HS-5 (cell line): ENCODE measurements at regions not wholly inside any gene's neighbourhood (a gene's known extent, or its start where the extent isn't known, plus 50 kb on each side); places are given as distances from the start of the nearest gene placed in this dataset.
"Not testable (repeated sequence)": the region's sequence is repeated elsewhere in the genome, so short reads cannot be mapped to it uniquely, and the experiment has no call there.

ENCODE experiments used
- DNase-seq: peaks from one replicate; pipeline ENCODE4 v3.0.0-alpha.2; 2012; ENCODE audit warnings: low read depth

DNA sequence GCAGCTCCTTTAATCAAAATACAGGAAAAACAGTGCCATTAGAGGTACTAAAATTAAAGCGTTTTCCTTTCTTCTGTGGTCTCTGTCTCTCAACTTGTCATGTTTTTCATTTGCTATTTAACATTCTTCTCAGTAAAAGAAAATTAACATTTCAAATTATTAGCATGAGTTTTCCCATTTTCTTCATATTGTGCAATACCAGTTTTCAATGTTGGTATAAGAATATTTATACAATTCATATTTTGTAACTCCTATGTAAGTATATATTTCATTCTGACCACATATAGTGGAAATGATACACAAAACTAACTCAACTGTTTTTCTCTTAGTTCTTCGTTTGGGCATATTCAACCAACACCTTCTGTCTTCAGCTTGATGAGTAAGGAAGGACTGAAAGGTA, 308.3 kb downstream of the HS3ST1 start:
- DNase-seq: no peak

DNA sequence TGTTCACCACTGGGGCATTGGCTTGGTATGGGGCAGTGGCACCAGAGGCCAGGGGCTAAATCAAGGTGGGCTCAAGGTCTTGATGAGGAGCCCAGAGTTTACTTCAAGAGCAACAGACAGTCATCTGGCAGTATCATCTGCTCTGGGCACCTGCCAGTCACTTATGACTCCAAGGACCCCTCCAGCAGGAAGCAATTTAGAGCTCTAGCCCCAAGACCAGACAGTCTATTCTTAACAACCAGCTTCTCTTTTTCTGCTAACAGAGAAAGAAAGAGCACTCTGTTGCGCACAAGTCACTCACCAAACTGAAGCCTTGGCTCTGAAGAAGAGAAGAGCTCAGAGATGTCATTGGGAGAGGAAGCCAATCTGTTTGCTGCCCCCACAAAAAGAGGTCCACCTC, 309.2 kb downstream of the HS3ST1 start:
- DNase-seq: no peak

DNA sequence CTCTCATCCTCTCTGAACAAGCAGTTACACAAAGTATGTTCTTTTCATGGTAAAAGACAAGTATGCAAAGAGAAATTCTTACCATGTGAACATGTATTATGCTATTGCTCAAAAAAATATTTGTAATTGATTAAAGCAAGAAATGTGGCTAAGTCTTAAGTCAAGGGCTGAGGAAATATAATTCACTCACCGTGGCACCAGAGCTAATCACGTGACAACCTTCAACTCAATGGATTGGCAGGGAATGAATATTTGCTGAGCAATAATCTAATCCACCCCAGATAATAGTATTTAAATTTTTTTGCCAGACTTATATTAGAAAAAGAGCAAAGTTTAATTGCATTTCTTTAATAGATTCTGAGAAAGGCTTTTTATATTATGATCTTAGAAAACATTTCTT, 310.2 kb downstream of the HS3ST1 start:
- no peak for DNase-seq

DNA sequence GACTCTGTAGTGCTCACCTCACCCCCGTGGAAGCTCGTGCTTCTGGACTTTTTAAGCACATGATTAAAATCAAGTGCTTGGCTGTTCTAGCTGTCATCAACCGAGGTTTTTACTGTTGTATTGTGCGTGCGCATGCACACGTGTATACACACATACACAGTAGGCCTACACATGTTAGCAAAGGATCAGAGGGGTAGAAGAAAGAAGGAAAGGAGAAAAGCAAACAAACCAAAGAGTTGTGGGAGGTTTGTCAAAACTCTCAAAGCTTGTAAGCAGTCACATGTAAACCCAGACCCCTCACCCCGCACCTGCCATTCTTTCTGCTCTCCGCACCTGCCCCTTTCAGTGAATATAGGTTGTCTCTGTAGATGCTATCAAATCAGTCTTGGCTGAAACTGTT, 311.8 kb downstream of the HS3ST1 start:
- no peak for DNase-seq

DNA sequence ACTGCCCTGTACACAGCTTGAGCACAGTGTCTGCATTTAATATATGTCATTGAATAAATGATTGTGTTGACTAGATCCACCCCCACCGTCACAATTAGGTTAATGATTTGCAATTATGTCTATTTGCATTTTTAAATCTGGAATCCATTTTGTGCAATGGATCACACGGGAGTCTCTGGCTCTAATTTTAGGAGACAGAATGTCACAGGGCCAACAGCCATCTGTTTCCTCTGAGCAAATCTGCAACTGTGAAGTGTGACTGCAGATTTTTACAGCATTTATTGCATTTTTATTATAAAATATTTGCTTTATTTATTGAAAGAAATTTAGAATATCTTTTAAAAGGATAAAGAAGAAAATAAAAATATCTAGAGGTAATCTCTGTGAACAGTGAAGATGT, 316.8 kb downstream of the HS3ST1 start:
- DNase-seq: no peak

DNA sequence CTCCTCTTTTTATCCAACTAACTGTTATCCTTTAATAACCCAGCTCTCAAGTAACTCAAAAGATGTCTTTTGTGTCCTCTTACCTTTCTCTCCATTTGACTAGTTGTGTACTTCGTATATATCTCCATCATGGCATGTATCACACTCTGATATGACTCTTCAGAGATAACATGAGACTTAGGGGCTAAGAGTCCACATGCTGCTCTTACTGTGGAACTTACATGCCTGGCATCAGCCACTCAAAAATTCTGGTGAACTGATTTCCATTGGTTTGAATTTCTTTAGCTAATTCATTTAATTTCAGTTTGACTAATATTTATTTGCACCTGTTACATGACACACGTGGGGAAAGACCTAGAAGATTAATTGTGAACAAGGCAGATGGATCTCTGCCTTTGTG, 317.3 kb downstream of the HS3ST1 start:
- DNase-seq: no peak

DNA sequence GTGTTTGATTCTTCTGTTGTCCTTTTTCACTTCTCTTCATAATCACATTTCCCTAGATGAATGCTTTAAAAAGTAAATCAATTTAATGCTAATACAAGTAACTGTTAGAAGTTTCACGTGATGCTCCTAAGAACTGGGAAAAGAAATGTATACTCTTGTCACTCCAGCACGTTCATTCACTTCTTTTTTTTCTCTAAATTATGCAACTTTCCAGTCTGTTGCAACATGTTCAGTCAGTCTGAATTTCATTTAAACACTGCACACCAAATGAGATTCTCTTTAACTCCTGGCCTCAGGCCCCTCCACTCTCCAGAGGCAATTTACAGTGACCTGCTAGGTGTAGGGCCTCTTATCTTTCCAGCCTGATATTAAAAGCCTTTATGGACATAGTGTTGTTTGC, 321.9 kb downstream of the HS3ST1 start:
- DNase-seq: no peak

DNA sequence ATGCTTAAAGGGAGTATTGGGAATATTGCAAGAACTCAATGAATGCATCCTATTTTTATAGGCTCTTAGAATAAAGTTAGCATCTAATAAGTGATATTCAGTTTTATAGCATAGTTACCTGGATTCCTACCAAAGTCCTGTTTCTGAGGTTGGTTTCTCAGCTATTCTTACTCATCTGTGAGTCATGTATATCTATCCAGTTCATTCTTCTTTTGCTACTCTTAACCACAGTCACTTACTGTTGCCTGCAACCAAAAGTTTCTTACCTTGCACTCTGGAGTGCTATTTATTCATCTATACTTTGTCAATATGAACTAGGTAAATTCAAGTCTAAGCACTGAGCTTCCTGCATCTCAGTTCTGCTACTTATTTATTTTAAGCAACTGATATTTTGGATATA, 322.5 kb downstream of the HS3ST1 start:
- no peak for DNase-seq

DNA sequence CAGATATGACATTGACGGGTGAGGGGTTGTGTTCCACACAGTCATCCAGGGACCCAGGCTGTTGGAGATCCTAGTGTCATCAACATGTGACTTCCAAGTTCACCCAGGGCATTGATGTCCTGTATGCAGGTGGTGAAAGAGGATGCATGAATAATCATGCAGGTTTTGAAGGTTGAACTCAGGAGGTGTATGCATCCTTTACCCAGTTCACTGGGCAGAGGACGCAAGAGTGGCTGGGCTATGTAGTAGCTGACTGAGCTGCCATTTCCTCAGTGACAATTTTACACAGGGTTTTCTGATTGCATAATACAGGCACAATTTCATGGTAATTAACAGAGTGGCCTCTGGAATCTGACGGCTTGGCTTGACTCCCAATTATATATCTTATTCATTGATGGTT, 323.0 kb downstream of the HS3ST1 start:
- no peak for DNase-seq

DNA sequence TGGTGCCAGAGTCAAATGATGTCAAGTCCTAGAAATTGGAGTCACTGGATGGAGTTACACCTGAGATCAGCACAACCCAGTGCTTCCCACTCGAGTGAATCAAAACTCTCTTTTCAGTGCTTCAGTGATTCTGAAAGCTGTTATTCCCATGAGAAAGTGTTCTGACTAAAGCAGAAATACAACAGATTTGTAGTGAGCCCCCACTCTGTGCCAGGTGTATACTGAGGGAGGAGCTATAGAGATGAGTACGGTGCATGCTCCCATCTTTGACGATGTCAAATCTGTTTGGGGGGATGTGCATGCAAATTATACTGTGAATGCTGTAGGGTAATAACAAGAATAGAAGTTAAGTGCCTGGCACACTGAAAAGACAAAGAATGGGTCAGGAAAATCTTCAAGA, 330.2 kb downstream of the HS3ST1 start:
- no peak for DNase-seq

DNA sequence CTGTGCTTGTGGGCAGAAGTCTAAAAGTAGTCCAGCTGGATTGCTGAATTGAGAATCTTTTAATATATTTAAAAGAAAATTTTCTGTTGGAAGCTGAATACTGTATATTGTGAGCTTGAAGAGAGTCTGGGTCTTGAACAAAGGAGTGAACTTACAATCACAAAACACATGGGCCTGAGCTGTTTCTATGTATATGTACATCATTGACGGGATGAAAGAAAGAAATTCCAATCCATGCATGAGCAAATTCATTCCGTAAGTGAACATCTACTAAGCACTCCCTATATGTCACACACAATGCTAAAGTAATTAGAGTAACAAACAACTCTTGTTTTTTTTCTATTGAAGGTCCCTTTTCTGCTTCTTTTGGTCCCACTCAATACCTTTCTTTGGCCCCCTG, 331.0 kb downstream of the HS3ST1 start:
- DNase-seq: no peak

DNA sequence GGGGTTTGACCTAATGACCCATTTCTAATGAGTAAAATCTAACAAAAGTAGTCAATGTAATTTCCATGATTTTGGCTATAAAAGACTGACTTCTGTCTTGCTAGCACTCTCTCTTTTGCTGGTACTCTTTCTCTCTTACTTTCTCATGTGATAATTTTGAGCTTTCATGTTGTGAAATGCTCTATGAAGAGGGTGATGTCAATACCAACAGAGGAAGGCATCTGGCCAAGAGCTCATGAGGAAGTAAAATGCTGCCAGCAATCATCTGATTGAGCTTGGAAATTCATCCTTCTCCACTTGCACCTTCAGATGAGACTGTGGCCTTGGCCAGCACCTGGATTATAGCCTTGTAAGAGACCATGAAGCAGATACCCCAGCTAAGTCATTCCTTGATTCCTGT, 347.7 kb downstream of the HS3ST1 start:
- DNase-seq: no peak

DNA sequence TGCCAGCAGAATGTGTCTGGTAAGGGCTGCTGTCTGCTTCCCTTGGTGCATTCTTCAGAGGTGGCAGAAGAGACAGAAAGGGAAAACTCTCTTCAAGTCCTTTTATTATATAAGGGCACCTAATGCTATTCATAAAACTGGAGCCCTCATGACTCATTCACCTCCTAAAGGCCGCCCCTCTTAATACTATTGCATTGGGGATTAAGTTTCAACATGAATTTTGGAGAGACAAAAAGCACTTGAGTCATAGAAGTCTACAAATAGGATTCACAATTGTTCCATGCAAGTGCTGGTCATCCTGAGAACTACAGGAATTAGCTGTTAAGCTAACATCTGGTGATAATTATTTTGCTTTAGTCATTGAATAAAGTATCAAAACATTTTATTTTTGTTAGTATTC, 349.5 kb downstream of the HS3ST1 start:
- no peak for DNase-seq

DNA sequence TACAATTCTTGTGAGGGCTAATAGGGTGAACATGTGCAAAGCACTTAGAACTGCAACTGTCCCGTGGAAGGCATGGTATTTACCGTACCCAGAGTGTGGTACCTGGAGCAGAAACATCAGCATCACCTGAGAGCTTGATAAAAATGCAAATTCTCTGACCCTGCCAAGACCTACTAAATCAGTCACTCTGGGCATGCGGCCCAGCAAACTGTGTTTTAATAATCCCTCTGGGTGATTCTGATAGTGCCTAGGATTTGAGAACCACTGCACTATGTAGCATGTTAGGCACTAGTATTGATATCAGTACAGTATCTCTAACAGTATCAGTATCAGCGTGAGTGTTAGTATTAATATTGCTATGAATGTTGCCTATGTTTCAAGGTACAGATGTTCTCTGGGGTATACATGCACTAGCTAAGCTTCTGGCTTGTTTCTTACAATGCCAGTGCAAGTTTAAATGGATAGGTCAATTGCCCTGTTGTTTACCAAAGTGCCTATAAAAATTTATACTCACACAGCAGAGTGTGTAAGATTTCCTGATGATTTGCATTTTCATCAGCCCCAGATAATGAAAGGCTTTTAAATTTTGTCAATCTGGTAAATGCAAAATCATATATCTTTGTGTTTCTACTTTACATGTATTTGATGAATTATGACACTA, 354.0 kb downstream of the HS3ST1 start:
- no peak for DNase-seq

DNA sequence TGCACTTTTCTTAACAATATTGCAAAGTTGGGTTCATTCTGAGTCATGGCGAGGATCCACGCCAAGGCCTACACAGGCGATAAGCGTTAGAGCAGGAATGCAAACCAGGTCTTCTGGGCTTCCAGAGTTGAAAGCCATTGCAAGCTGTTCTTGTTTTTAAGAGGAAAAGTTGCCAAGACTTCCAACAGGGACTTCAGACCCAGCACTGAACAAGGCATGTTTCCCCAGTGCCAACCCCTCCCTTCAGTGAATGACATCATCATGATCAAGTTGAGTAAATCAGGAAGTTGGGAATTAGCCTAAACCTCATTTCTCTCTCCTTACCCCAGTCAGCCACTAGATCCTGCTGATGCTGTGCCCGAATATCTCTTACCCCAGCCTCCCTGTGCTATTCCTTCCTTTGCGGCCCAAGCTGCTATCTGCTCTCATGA, 355.1 kb downstream of the HS3ST1 start:
- DNase-seq: no peak

DNA sequence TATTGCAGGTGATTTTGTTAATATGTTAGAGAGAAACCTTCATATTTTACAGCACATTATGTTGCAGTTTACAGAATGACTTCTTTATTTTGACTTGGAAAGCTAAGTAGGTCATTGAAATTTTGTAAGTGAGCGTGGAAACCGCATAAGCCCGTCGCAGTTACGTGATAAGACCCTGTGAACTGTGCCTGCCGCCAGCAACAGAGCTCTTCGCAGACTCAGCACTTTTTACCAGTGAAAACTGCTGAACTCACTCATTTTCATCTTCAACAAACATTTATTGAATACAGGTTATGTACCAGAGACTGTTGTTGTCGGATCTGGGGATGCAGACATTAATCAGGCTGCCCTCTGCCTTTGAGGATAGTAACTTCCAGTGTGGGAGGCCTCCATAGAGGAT, 355.7 kb downstream of the HS3ST1 start:
- DNase-seq: no peak

DNA sequence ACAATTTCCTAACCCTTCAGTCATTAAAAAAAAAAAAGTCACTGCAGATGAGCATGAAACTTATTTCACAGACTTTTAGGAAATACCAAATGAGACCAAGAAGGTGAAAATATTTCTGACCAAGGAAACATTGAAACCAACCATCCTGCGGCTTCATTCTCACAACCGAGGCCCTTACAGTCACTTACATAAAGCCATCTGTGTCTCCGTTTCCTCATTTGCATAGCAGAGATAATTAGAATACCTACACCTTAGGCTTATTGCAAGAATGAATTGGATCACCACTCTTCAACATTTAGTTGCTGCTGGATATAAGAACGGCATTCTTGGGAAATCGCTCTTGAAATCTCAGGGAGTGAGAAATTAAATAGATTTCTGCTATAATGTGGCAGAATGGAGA, 356.2 kb downstream of the HS3ST1 start:
- DNase-seq: no peak

DNA sequence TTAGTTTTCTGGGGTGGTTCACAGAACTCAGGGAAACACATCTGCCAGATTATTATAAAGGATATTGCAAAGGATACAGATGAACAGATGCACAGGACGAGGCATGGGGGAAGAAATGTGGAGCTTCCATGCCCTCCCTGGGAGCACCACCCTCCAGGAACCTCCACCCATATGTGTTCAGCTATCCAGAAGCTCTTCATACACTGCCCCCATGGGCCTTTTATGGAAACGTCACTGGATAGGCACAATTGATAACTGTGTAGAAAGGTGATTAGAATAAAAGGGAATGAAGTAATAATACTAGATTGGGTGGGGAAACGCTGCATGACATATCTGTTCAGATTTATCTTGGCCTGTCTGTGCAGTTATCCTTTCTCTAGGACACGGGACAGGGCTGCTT, 357.9 kb downstream of the HS3ST1 start:
- no peak for DNase-seq

DNA sequence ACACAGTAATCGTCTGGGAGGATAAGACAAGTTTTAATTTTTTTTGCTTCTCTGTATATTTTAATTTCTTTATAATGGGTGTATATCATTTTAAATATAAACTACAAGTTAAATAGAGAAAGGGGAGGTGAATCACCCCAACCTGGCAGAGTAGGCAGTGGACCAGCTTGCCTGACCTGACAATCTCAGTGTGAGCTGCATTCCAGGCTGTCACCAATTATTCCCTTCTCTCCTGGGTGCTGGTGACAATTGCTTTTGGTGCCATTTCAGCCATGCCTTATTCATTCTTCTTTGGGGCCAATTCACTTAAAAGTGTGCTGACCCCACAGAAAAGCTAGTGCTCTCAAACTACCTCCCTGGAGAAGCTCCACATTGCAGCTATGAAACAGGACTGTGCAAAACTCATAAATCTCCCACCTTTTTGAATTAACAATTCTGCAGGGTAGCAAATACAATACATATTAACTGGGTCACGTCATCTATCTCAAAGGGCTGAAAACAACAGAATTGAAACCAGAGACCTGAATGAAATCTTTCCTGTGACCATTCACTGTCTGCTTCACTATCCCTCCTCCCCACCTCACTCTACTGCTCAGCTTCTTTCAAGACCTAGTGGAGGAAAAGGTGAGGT, 359.0 kb downstream of the HS3ST1 start:
- no peak for DNase-seq

DNA sequence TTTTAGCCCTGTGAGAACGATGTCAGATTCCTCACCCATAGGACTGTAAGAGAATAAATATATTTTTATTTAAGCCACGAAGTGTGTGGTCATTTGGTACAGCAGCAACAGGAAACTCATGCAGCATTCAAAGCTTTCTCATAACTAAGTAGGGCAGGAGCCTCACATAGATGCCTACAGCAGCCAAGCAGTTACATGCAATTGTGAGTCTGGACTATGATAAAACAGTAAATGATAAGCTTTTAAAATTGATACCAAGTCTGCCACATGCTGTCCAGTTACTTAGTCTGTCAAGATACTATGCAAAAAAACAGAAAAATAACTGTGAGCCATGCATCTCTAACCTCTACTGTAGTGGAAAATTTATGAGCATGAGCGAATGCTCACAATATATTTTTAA, 359.6 kb downstream of the HS3ST1 start:
- no peak for DNase-seq

DNA sequence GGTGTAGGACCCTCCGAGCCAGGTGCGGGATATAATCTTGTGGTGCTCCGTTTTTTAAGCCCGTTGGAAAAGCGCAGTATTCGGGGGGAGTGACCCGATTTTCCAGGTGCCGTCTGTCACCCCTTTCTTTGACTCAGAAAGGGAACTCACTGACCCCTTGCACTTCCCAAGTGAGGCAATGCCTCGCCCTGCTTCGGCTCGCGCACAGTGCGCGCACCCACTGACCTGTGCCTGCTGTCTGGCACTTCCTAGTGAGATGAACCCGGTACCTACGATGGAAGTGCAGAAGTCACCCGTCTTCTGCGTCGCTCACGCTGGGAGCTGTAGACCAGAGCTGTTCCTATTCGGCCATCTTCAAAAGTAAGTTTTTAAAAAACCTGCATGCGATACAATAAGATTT, 362.1 kb downstream of the HS3ST1 start:
- DNase-seq: not testable (repeated sequence)

DNA sequence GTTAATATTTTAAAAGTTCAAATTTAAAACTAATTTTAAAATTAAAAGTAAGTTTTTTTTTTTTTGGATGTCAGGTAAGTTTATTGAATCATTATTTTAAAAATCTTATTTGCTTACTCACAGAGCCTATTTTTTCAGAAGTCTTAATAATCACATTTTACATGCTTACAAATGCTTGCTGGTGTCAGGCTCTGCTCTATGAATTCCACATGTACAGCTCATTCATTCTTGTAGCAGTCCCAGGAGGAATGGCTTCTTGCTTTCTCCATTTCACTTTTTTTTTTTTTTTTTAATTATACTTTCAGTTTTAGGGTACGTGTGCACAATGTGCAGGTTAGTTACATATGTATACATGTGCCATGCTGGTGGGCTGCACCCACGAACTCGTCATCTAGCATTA, 368.1 kb downstream of the HS3ST1 start:
- DNase-seq: not testable (repeated sequence)

DNA sequence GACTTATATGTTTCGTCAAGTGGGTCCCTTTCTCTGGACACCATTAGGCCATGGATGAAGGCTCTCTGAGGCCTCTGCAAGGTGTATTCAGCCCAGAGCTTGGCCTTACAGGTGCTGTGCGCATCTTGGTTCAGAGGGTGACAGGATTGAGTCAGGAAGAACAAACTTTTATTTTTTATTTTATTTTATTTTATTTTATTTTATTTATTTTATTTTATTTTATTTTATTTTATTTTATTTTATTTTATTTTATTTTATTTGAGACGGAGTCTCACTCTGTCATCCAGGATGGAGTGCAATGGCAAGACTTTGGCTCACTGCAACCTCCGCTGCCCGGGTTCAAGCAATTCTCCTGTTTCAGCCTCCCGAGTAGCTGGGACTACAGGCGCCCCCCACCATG, 370.4 kb upstream of the CLNK start:
- DNase-seq: not testable (repeated sequence)

DNA sequence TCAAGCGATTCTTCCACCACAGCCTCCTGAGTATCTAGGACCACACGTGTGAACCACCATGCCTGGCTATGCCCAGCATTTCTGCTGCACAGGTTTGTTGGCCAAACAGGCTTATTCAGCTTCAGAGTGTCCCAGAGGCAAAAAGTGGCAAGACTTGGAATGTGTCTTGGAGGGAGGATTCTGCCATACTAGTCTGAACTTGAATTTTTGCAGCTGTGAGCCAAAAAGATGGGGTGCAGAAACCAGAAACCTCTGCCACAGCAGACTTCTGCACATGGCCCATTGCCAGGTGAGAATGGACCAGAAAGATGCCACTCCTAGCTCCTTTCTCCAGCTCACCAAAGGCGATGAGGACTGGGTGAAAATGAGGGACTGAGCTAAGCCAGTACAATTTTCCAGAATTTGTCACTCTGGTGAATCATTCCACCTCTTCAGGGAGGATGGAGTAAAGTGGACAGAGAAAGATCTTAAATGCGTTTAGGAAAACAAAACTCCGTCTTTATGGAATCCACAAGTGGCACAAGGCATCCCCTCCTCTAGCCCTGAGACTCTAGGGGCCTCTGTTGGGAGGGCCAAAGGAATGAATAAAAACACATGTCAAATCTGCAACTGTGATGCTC, 369.1 kb upstream of the CLNK start:
- no peak for DNase-seq
